Dermis blood vessel endothelial cell (primary cell): ENCODE measurements at regions not wholly inside any gene's neighbourhood (a gene's known extent, or its start where the extent isn't known, plus 50 kb on each side); places are given as distances from the start of the nearest gene placed in this dataset.

ENCODE experiments used
- DNase-seq: peaks from one replicate; pipeline ENCODE4 v3.0.0; 2010

- DNase-seq = no peak
These were observed 54.3 kb upstream of the KCND2 start for GRCh38 chr7:120218712-120219111.

GRCh38 chr7:120221666-120222065 lies 51.3 kb upstream of the KCND2 start:
- DNase-seq = no peak
